Adrenal gland (tissue), 9 donors: ENCODE measurements at regions not wholly inside any gene's neighbourhood (a gene's known extent, or its start where the extent isn't known, plus 50 kb on each side); places are given as distances from the start of the nearest gene placed in this dataset.

Experiments used
- DNase-seq, 7 donors: peaks; one replicate each; pipeline ENCODE4 v3.0.0-alpha.2; 2019 to 2020
- H3K27ac ChIP-seq, 5 donors: fragments of 200-600 bp; sonication (generic) in 4 of 5; 1 replicate in 3 of 5; 2 replicates in 2 of 5; pipeline versions ENCODE4 v1.5.1 to v1.8.0; 2016 to 2020; ENCODE audit warnings: mild to moderate bottlenecking in 1 of 5
- H3K27me3 ChIP-seq: fragments of 200-600 bp; 2 replicates; pipeline ENCODE4 v1.8.0; 2021
- H3K36me3 ChIP-seq, 2 donors: fragments of 200-600 bp; replicated peaks in 1 of 2; 1 replicate in 1 of 2; 2 replicates in 1 of 2; pipeline versions ENCODE4 v1.5.1 to v1.8.0; 2018 to 2022
- H3K4me1 ChIP-seq, 2 donors: fragments of 200-600 bp; replicated peaks in 1 of 2; 1 replicate in 1 of 2; 2 replicates in 1 of 2; pipeline versions ENCODE4 v1.5.1 to v1.8.0; 2018 to 2021
- H3K4me3 ChIP-seq, 4 donors: fragments of 200-600 bp; sonication (generic) in 3 of 4; one replicate each; pipeline ENCODE4 v1.5.1; 2016 to 2018
- H3K9me3 ChIP-seq, 3 donors: fragments of 200-600 bp; sonication (generic) in 1 of 3; replicated peaks in 1 of 3; 1 replicate in 2 of 3; 2 replicates in 1 of 3; pipeline versions ENCODE4 v1.5.1 to v1.8.0; 2016 to 2021
- POLR2A ChIP-seq, 2 donors: fragments of 450-650 bp; IDR thresholded peaks; one replicate each; pipeline ENCODE4 v1.6.1; 2017; ENCODE audit warnings: antibody characterized with exemption in 2 of 2, mild to moderate bottlenecking in 2 of 2, moderate library complexity in 1 of 2
- WGBS, 4 donors: extraction: QIAGEN DNeasy Blood & Tissue Kit in 2 of 4; methylation state at CpG; one replicate each; pipeline versions ENCODE4 v1.1.5 to v1.1.7; 2013 to 2017; 5-methylcytosine and 5-hydroxymethylcytosine counted together
- intact Hi-C, 2 donors: fragments of 100-400 bp; cut with DNase I; formaldehyde crosslinking; loops; one replicate each; pipeline versions ENCODE4 v1.14.1 to v1.15.0; 2022 to 2023
- TF ChIP-seq, protein P1 (sequence below), 6 experiments: fragments of 450-650 bp in 4 of 6; fragments of 200-600 bp in 2 of 6; sonication (generic) in 1 of 6; IDR thresholded peaks; 1 replicate in 5 of 6; 2 replicates in 1 of 6; pipeline versions ENCODE4 v1.5.1 to v1.8.0; 2016 to 2021; ENCODE audit warnings: antibody characterized with exemption in 6 of 6, mild to moderate bottlenecking in 2 of 6, moderate library complexity in 1 of 6
- donor health status: healthy with polysubstance abuse.
- donor health status: Bipolar disorder and iron deficiency.
- donor health status: DM: yes; HTN: yes; CAD: no.
- donor health status: DM: no; HTN: no; CAD: no.
- donor health status: DM: no; HTN: no; CAD: no.

DNA sequence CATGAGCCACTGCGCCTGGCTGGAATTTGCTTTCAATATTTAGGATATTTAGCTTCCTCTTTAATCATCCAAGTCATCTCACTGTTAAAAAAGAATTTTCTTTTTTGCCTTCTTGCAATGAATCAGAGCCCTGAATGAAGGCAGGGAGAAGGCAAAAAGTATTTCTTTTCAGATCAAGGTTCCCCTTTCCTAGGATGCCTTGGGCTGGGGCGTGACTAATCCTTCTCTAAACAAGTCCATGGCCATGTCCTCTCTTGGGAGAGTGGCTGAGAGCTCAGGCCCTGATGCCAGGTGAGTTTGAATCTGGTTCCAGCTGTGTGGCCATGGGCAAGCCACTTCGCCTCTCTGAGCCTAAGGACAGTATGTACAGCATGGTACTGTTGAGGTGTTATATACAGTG is 84.8 kb upstream of the NEURL1B start:
- H3K27ac ChIP-seq: peak overlapping the region; percentile 26 to 91 (median 56)
- 46 to 67% (median 54%) methylated on average over 3 of the region's 3 CpGs for WGBS, 4 donors
- H3K4me3 ChIP-seq: no peak overlapping the region
- peaks cover 30 to 44% of the 10 kb centered on the region in 2 donors for H3K4me1 ChIP-seq
- peak in 5 of 7 donors; percentile 39 to 63 (median 57) for DNase-seq
- intact Hi-C loops: no loop called here
- TF ChIP-seq, protein P1, sequence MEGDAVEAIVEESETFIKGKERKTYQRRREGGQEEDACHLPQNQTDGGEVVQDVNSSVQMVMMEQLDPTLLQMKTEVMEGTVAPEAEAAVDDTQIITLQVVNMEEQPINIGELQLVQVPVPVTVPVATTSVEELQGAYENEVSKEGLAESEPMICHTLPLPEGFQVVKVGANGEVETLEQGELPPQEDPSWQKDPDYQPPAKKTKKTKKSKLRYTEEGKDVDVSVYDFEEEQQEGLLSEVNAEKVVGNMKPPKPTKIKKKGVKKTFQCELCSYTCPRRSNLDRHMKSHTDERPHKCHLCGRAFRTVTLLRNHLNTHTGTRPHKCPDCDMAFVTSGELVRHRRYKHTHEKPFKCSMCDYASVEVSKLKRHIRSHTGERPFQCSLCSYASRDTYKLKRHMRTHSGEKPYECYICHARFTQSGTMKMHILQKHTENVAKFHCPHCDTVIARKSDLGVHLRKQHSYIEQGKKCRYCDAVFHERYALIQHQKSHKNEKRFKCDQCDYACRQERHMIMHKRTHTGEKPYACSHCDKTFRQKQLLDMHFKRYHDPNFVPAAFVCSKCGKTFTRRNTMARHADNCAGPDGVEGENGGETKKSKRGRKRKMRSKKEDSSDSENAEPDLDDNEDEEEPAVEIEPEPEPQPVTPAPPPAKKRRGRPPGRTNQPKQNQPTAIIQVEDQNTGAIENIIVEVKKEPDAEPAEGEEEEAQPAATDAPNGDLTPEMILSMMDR (IDR thresholded peaks at IDR 0.05): no peak
- no peak for TF ChIP-seq POLR2A (IDR thresholded peaks at IDR 0.05)
- H3K27me3 ChIP-seq: no peaks in the 10 kb centered on the region
- no peaks in the 10 kb centered on the region for H3K9me3 ChIP-seq
- H3K36me3 ChIP-seq: no peaks in the 10 kb centered on the region

GRCh38 chr5:172554562-172554961 is 86.5 kb upstream of the NEURL1B start:
- DNase-seq: no peak
- no peaks in the 10 kb centered on the region for H3K9me3 ChIP-seq
- WGBS, 4 donors: 87 to 92% (median 90%) methylated on average over 13 to 14 of the region's 14 CpGs
- H3K27me3 ChIP-seq: no peaks in the 10 kb centered on the region
- intact Hi-C loops: no loop called here
- H3K4me1 ChIP-seq: peaks cover 29 to 56% of the 10 kb centered on the region in 2 donors
- H3K36me3 ChIP-seq: no peaks in the 10 kb centered on the region
- no peak for TF ChIP-seq POLR2A (IDR thresholded peaks at IDR 0.05)
- TF ChIP-seq, protein P1 (IDR thresholded peaks at IDR 0.05): no peak
- H3K27ac ChIP-seq: peak overlapping the region in 2 of 5 donors; percentile 6 to 91
- H3K4me3 ChIP-seq: no peak overlapping the region

- Histone ChIP-seq H3K27ac (peak overlapping the region in 1 of 5 donors; percentile 53), H3K4me3 (no peak overlapping the region), H3K36me3 (no peaks in the 10 kb centered on the region), H3K9me3 (no peaks in the 10 kb centered on the region), H3K27me3 (no peaks in the 10 kb centered on the region), H3K4me1 (peaks cover 24 to 60% of the 10 kb centered on the region in 2 donors)
- intact Hi-C loops: no loop called here
- DNase-seq: no peak
- TF ChIP-seq POLR2A (IDR thresholded peaks at IDR 0.05): no peak
- TF ChIP-seq, protein P1 (IDR thresholded peaks at IDR 0.05): no peak
- WGBS, 4 donors: 58 to 78% (median 71%) methylated on average over 3 of the region's 3 CpGs
These were observed 87.2 kb upstream of the NEURL1B start for GRCh38 chr5:172553903-172554302.

- TF ChIP-seq, protein P1 (IDR thresholded peaks at IDR 0.05): no peak
- TF ChIP-seq POLR2A (IDR thresholded peaks at IDR 0.05): no peak
- Histone ChIP-seq H3K4me3 (no peak overlapping the region), H3K9me3 (no peaks in the 10 kb centered on the region), H3K27ac (peak overlapping the region in 1 of 5 donors; percentile 53), H3K4me1 (peaks cover 17 to 53% of the 10 kb centered on the region in 2 donors), H3K27me3 (no peaks in the 10 kb centered on the region), H3K36me3 (no peaks in the 10 kb centered on the region)
- 95 to 100% (median 96%) methylated on average over 2 of the region's 2 CpGs for WGBS, 4 donors
- intact Hi-C loops: no loop called here
- no peak for DNase-seq
These were observed 87.9 kb upstream of the NEURL1B start for GRCh38 chr5:172553167-172553566.
